ENCODE measurements at regions not wholly inside any gene's neighbourhood (a gene's known extent, or its start where the extent isn't known, plus 50 kb on each side); places are given as distances from the start of the nearest gene placed in this dataset.

GRCh38 chr5:117424559-117424958, 849.9 kb upstream of the SEMA6A start:
- no peak for TF ChIP-seq CTCF (IDR thresholded peaks at IDR 0.05; ENCODE audit: insufficient read depth, low read depth, low read length)
- DNase-seq (ENCODE audit: low read depth), result no peak
- no peak overlapping the region for H3K4me3 ChIP-seq (ENCODE audit: low read depth, low read length)

- TF ChIP-seq CTCF (IDR thresholded peaks at IDR 0.05; ENCODE audit: insufficient read depth, low read depth, low read length), result no peak
- no peak for DNase-seq (ENCODE audit: low read depth)
- no peak overlapping the region for H3K4me3 ChIP-seq (ENCODE audit: low read depth, low read length)
Measured at GRCh38 chr5:117417501-117417900, 842.9 kb upstream of the SEMA6A start.

GRCh38 chr5:117414926-117415325, 840.3 kb upstream of the SEMA6A start:
- no peak overlapping the region for H3K4me3 ChIP-seq (ENCODE audit: low read depth, low read length)
- TF ChIP-seq CTCF (IDR thresholded peaks at IDR 0.05; ENCODE audit: insufficient read depth, low read depth, low read length), result no peak
- DNase-seq (ENCODE audit: low read depth), result no peak

GRCh38 chr5:117411701-117412100, 837.1 kb upstream of the SEMA6A start:
- no peak for TF ChIP-seq CTCF (IDR thresholded peaks at IDR 0.05; ENCODE audit: insufficient read depth, low read depth, low read length)
- no peak for DNase-seq (ENCODE audit: low read depth)
- H3K4me3 ChIP-seq (ENCODE audit: low read depth, low read length), result no peak overlapping the region

- no peak overlapping the region for H3K4me3 ChIP-seq (ENCODE audit: low read depth, low read length)
- TF ChIP-seq CTCF (IDR thresholded peaks at IDR 0.05; ENCODE audit: insufficient read depth, low read depth, low read length), result no peak
- DNase-seq (ENCODE audit: low read depth), result no peak
Measured at GRCh38 chr5:117405197-117405596, 830.6 kb upstream of the SEMA6A start.

- DNase-seq (ENCODE audit: low read depth), result no peak
- H3K4me3 ChIP-seq (ENCODE audit: low read depth, low read length), result no peak overlapping the region
- TF ChIP-seq CTCF (IDR thresholded peaks at IDR 0.05; ENCODE audit: insufficient read depth, low read depth, low read length), result no peak
Measured at GRCh38 chr5:117394506-117395157, 820.0 kb upstream of the SEMA6A start.

- no peak overlapping the region for H3K4me3 ChIP-seq (ENCODE audit: low read depth, low read length)
- DNase-seq (ENCODE audit: low read depth), result no peak
- no peak for TF ChIP-seq CTCF (IDR thresholded peaks at IDR 0.05; ENCODE audit: insufficient read depth, low read depth, low read length)
Measured at GRCh38 chr5:117393125-117393524, 818.5 kb upstream of the SEMA6A start.
